ENCODE measurements at regions not wholly inside any gene's neighbourhood (a gene's known extent, or its start where the extent isn't known, plus 50 kb on each side); places are given as distances from the start of the nearest gene placed in this dataset.
A peak's percentile ranks its signal among the peaks of the same experiment; 100 is the strongest.
"Not testable (repeated sequence)": the region's sequence is repeated elsewhere in the genome, so short reads cannot be mapped to it uniquely, and the experiment has no call there.

DNA sequence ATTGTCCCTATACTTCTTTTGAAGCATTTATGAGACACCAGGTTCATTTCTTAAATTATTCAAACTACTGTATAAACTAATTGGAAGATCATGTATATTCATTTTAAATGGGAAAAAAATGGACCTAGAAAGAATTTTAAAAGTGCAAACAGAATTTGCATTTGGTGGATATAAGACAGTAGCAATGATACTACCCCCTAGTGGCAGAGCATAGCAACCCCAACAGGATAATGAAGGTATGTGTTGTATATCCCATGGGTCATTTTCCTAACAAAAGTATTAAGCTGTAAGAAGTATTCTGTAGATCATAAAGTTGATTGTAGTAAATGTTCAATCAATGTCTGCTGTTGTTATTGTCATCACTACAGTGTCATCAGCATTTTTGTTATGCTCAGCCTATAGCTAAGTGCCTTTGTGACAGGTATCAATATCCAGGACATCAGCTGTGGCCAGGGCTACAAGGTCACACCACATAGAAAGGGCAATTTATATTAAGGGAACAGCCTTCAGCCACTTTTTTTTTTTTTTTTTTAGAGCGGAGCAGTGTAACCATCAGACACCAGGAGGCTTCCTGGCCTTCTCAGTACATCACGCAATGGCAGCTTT, 175.8 kb downstream of the FOXB1 start:
- DNase-seq (ENCODE audit: low spot score) = peak; percentile 23
- TF ChIP-seq, protein P1, sequence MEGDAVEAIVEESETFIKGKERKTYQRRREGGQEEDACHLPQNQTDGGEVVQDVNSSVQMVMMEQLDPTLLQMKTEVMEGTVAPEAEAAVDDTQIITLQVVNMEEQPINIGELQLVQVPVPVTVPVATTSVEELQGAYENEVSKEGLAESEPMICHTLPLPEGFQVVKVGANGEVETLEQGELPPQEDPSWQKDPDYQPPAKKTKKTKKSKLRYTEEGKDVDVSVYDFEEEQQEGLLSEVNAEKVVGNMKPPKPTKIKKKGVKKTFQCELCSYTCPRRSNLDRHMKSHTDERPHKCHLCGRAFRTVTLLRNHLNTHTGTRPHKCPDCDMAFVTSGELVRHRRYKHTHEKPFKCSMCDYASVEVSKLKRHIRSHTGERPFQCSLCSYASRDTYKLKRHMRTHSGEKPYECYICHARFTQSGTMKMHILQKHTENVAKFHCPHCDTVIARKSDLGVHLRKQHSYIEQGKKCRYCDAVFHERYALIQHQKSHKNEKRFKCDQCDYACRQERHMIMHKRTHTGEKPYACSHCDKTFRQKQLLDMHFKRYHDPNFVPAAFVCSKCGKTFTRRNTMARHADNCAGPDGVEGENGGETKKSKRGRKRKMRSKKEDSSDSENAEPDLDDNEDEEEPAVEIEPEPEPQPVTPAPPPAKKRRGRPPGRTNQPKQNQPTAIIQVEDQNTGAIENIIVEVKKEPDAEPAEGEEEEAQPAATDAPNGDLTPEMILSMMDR (IDR thresholded peaks at IDR 0.05; ENCODE audit: extremely low read depth, missing control alignments) = peak; percentile 73

DNA sequence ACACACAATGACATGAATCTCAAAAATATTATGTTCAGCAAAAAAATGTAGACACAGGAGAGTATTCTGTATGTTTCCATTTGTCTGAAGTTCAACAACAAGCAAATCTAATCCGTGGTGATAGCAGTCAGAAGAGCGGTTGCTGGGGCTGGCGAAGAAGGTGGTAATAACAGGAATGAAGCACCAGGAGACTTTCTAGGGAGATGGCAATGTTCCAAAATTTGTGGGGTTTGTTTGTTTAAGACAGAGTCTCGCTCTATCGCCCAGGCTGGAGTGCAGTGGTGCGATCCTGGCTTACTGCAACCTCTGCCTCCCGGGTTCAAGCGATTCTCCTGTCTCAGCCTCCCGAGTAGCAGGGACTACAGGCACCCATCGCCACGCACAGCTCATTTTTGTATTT, 177.8 kb downstream of the FOXB1 start:
- DNase-seq (ENCODE audit: low spot score) = not testable (repeated sequence)

DNA sequence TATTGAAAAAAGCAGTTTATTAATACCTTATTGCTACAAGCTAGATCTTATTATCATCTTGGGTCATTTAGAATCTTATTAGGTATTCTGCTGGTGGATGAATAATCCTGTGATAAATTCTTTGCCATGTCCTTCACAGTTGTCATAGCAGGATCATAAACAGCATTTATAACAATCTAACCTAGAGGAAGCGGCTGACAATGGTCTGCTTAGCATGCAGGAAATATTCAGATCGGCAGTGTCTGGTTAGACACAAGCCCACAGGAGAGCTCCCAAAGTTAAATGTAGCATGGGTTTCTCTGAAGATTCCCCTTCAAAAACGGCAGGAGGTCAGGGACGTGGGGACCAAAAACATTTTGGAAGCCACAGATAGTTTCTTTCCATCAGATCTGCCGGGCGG, 179.3 kb downstream of the FOXB1 start:
- TF ChIP-seq, protein P1 (IDR thresholded peaks at IDR 0.05; ENCODE audit: extremely low read depth, missing control alignments) = no peak

DNA sequence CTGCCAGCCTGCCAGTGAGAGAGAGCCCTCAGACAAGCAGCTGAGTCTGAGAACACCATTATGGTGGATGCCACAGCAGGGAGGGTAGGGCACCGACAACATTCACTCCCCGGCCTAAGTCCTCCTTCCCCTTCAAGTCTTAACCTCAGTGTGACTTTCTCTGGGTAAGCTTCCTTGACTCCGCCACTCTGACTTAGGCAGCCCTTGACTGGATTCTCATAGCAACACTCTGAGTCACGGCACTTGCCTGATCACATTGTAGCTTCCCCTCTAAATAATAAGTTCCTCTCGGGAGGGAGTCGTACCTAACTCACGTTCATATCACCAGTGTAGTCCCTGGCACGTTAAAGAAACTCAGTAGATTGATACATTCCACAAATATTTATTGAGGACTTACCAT, 180.5 kb downstream of the FOXB1 start:
- TF ChIP-seq, protein P1 (IDR thresholded peaks at IDR 0.05; ENCODE audit: extremely low read depth, missing control alignments) = no peak
- DNase-seq (ENCODE audit: low spot score) = no peak

More for the DNA sequence above, 179.3 kb downstream of the FOXB1 start:
- DNase-seq (ENCODE audit: low spot score) = no peak

DNA sequence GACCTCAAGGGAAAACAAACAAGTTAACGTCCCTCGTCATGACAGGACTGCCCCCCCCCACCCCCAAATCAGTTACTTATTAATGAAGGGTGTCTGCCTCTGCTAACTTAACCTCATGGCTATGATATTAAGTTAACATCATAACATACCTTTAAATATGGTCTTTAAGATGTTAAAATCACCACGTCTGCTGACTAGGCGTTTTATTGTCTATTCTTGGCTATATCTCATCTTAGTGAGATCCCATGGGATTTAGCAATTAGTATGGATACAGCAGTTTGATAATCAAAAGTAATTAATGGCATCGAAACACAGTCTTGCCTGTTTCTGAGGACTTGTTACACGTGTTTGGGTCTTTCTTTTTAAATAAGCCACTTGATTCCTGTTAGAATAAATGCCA, 186.9 kb downstream of the FOXB1 start:
- TF ChIP-seq, protein P1 (IDR thresholded peaks at IDR 0.05; ENCODE audit: extremely low read depth, missing control alignments) = no peak
- DNase-seq (ENCODE audit: low spot score) = no peak

DNA sequence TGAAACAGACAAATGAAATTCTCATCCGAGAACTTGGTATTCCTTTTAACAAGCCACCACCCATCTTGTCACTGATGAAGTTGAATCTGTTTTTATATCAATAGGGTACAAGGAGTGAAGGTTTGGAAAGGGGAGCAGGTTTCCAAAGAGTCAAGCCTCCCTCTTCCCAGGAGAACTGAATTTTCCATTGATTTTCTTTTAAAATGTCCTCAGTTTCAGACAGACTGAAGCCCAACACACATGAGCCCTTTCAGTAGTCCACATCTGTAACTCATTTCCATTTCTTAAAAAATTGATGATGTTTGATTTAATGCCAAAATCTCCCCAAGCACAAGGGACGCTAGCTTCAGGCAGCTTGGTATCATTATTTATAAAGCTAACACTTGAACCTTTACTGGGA, 187.7 kb downstream of the FOXB1 start:
- TF ChIP-seq, protein P1 (IDR thresholded peaks at IDR 0.05; ENCODE audit: extremely low read depth, missing control alignments) = no peak
- no peak for DNase-seq (ENCODE audit: low spot score)

DNA sequence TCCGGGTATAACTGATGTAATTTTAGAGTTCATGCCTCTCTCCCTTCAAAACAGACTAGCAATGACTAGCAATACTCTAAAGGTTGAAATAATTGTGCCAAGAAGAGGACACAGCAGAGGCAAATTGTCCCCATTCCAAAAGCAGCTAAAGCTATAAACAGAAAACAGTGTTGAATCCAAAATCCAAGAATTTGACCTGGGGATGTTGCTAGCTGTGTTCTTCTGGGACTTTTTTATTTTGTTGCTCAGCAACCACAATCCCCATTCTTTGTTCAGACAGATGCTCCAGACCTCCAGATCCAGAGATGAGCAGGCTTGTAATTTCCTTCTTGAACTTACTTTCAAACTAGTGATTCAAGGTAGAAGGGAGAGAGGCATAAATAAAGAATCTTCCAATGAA, 191.5 kb downstream of the FOXB1 start:
- TF ChIP-seq, protein P1 (IDR thresholded peaks at IDR 0.05; ENCODE audit: extremely low read depth, missing control alignments) = no peak
- DNase-seq (ENCODE audit: low spot score) = no peak

DNA sequence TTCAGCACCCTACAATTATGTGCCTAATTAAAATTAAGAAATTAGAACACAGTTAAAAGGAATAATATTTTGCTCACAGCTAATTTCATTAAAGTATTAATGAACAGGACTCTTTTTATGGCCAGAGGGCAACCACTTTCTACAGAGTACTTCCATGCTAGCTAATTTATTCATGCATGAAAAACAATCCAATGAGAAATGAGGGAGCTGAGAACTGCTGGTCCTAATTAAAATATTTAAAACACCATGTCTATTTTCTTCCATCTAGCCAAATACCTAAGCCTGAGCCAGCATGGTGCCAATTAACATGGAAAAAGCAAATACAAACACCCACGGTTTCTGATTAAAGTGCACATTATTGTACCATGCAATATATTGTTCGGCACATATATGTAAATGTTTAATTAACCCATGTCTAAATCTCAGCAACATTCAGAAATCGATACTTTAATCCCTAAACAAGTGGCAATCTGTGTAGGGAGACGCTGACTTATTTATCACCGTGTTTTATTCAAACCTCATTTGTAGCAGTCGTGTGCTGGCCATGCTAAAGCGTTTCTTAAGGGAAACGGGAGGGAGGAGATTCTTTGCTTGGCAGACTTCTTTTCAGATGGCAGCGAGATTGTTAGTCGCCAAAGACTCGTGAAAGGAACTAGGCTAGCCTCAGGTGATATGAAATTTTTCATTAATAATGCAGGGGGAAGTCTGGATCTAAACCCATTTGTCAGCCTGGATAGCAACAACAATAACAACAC, 193.5 kb downstream of the ANXA2 start:
- TF ChIP-seq, protein P1 (IDR thresholded peaks at IDR 0.05; ENCODE audit: extremely low read depth, missing control alignments) = no peak
- DNase-seq (ENCODE audit: low spot score) = no peak

Data from GM20000 (cell line).